Activated CD4-positive, alpha-beta T cell treated with anti-CD3 and anti-CD28 coated beads, Interleukin-2, amount 10 ng/mL, durations not matched to agents 7 days and 5 days (primary cell): ENCODE measurements at regions not wholly inside any gene's neighbourhood (a gene's known extent, or its start where the extent isn't known, plus 50 kb on each side); places are given as distances from the start of the nearest gene placed in this dataset.

Experiments
- CTCF ChIA-PET: fragments of 350-600 bp; sonication (Branson Sonifier 250); formaldehyde crosslinking; loops from one replicate; lab custom pipeline; 2021; ENCODE audit warnings: antibody characterized with exemption; lab: Charles Lee
- POLR2A ChIA-PET: fragments of 350-600 bp; sonication (Branson Sonifier 250); formaldehyde crosslinking; loops from one replicate; lab custom pipeline; 2021; ENCODE audit warnings: antibody characterized with exemption; lab: Charles Lee
- DNase-seq: peaks from one replicate; pipeline ENCODE4 v3.0.0-alpha.2; 2020
- H3K27ac Mint-ChIP-seq: one replicate; pipeline ENCODE4 v1.8.0; 2021; ENCODE audit warnings: mild to moderate bottlenecking, moderate library complexity, mixed read lengths
- H3K27me3 Mint-ChIP-seq: one replicate; pipeline ENCODE4 v1.8.0; 2021; ENCODE audit warnings: mixed read lengths
- H3K36me3 Mint-ChIP-seq: one replicate; pipeline ENCODE4 v1.8.0; 2021; ENCODE audit warnings: low read depth, mixed read lengths
- H3K4me1 Mint-ChIP-seq: one replicate; pipeline ENCODE4 v1.8.0; 2021; ENCODE audit warnings: mixed read lengths
- H3K4me3 Mint-ChIP-seq: one replicate; pipeline ENCODE4 v1.8.0; 2021; ENCODE audit warnings: mild to moderate bottlenecking, moderate library complexity, mixed read lengths
- H3K9me3 Mint-ChIP-seq: one replicate; pipeline ENCODE4 v1.8.0; 2021; ENCODE audit warnings: mixed read lengths

- H3K27ac Mint-ChIP-seq: no peak overlapping the region
- no peak overlapping the region for H3K4me3 Mint-ChIP-seq
- CTCF ChIA-PET: no interaction called here
- H3K9me3 Mint-ChIP-seq: no peaks in the 10 kb centered on the region
- no peaks in the 10 kb centered on the region for H3K36me3 Mint-ChIP-seq
- no peaks in the 10 kb centered on the region for H3K27me3 Mint-ChIP-seq
- POLR2A ChIA-PET: no interaction called here
- H3K4me1 Mint-ChIP-seq: no peaks in the 10 kb centered on the region
- DNase-seq: no peak
Measured at GRCh38 chr11:127677660-127678425, 677.3 kb upstream of the KIRREL3 start.

DNA sequence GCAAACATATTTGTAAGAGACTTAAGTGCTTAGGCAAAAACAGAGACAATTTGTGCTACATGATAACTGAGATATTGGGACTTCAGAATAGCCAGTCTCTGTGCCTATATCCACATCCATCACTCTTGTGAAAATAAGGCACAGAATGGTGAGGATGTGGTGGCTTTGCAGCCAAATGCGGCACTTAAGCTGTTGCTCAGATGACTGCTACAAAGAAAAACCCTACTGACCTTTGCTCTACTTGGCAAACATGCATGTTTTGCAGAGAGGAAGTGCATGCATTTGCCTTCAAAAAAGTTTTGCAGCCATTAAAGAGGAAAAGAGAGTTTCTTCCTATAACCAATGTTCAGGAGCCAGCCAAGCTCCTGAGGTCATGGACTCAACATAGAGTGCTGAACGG, 675.0 kb upstream of the KIRREL3 start:
- POLR2A ChIA-PET: no interaction called here
- Mint-ChIP-seq H3K27ac (no peak overlapping the region), H3K4me1 (no peaks in the 10 kb centered on the region), H3K9me3 (no peaks in the 10 kb centered on the region), H3K4me3 (no peak overlapping the region), H3K27me3 (no peaks in the 10 kb centered on the region), H3K36me3 (no peaks in the 10 kb centered on the region)
- CTCF ChIA-PET: no interaction called here
- no peak for DNase-seq

- ChIA-PET POLR2A (no interaction called here), CTCF (no interaction called here)
- H3K4me3 Mint-ChIP-seq: no peak overlapping the region
Measured at GRCh38 chr11:127674754-127675153, 674.2 kb upstream of the KIRREL3 start.

GRCh38 chr11:127670374-127671119, 670.0 kb upstream of the KIRREL3 start:
- H3K36me3 Mint-ChIP-seq: no peaks in the 10 kb centered on the region
- no peaks in the 10 kb centered on the region for H3K4me1 Mint-ChIP-seq
- POLR2A ChIA-PET: no interaction called here
- H3K27ac Mint-ChIP-seq: no peak overlapping the region
- H3K27me3 Mint-ChIP-seq: no peaks in the 10 kb centered on the region
- peaks cover 4% of the 10 kb centered on the region for H3K9me3 Mint-ChIP-seq
- CTCF ChIA-PET: no interaction called here
- no peak for DNase-seq
- H3K4me3 Mint-ChIP-seq: no peak overlapping the region

More at GRCh38 chr11:127674754-127675153, 674.2 kb upstream of the KIRREL3 start:
- H3K4me1 Mint-ChIP-seq: no peaks in the 10 kb centered on the region
- DNase-seq: no peak
- H3K9me3 Mint-ChIP-seq: no peaks in the 10 kb centered on the region
- H3K27me3 Mint-ChIP-seq: no peaks in the 10 kb centered on the region
- H3K36me3 Mint-ChIP-seq: no peaks in the 10 kb centered on the region
- no peak overlapping the region for H3K27ac Mint-ChIP-seq

GRCh38 chr11:127656116-127656836, 655.7 kb upstream of the KIRREL3 start:
- no peaks in the 10 kb centered on the region for H3K36me3 Mint-ChIP-seq
- no peak overlapping the region for H3K27ac Mint-ChIP-seq
- no peak overlapping the region for H3K4me3 Mint-ChIP-seq
- no peaks in the 10 kb centered on the region for H3K27me3 Mint-ChIP-seq
- POLR2A ChIA-PET: no interaction called here
- CTCF ChIA-PET: no interaction called here
- H3K9me3 Mint-ChIP-seq: no peaks in the 10 kb centered on the region
- no peak for DNase-seq
- no peaks in the 10 kb centered on the region for H3K4me1 Mint-ChIP-seq

DNA sequence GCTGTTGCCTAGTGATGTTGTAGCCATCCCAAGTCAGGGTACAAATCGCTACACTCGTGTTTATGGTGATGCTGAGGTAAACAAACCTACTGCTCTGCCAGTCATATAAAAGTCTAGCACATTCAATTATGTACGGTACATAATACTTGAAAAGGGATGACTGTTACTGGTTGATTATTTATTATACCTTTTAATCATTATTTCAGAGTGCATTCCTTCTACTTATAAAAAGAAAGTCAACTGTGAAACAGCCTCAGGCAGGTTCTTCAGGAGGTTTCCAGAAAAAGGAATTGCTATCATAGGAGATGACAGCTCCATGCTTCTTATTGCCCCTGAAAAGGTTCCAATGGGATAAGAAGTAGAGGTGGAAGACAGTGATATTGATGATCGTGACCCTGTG, 652.5 kb upstream of the KIRREL3 start:
- H3K36me3 Mint-ChIP-seq: no peaks in the 10 kb centered on the region
- no peaks in the 10 kb centered on the region for H3K9me3 Mint-ChIP-seq
- peaks cover 3% of the 10 kb centered on the region for H3K4me1 Mint-ChIP-seq
- DNase-seq: no peak
- no peak overlapping the region for H3K27ac Mint-ChIP-seq
- CTCF ChIA-PET: no interaction called here
- no peaks in the 10 kb centered on the region for H3K27me3 Mint-ChIP-seq
- POLR2A ChIA-PET: no interaction called here
- H3K4me3 Mint-ChIP-seq: no peak overlapping the region

DNA sequence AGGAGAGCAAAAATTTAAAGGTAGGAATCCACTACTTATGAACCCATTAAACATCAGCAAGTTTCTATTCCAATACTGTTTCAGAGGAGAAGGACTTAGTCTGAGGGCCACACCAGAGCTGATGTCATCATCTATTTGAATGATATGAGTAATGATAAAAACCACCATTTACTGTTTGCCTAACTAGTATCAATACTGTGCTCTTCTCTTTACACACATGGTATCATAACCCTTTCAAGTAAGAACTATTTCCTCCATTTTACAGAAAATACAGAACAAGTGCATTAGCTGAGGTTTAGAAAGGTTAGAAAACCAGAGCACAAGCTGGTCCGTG, 651.3 kb upstream of the KIRREL3 start:
- Mint-ChIP-seq H3K27ac (no peak overlapping the region), H3K9me3 (no peaks in the 10 kb centered on the region), H3K27me3 (no peaks in the 10 kb centered on the region), H3K4me1 (peaks cover 3% of the 10 kb centered on the region), H3K36me3 (no peaks in the 10 kb centered on the region), H3K4me3 (no peak overlapping the region)
- CTCF ChIA-PET: no interaction called here
- POLR2A ChIA-PET: no interaction called here
- no peak for DNase-seq

DNA sequence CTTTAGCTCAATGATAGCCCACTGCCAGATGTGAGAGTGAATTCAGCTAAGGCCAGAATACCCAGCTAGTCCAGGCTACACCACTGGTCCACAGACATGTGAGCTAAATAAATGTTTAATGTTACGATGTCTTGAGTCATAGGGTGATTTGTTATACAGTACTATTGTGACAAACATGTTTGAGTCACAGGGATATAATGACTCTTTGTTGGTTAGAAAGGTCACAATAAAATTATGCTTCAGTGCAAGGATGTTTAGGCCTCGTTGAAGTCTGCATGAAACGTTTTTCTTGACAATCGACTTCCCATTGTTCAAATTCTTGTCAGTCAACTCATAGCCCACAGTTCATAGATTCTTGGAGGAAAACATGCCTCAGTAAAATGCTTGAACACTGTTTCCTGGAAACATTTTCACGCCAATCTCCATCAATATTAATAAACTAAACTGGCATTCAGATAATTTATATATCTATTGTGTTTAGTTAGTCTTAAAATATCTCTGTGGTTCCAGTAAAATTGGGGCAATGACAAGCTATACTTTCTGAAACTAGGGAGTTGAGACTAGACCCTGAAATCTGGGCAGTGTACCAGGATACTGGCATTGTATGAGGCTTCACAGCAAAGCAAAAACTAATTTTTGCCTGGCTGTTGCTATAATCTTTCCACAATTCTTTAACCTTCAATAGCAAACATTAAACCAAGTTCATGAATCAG, 650.8 kb upstream of the KIRREL3 start:
- no peak for DNase-seq
- no peak overlapping the region for H3K27ac Mint-ChIP-seq
- H3K9me3 Mint-ChIP-seq: no peaks in the 10 kb centered on the region
- ChIA-PET POLR2A (no interaction called here), CTCF (no interaction called here)
- no peaks in the 10 kb centered on the region for H3K27me3 Mint-ChIP-seq
- H3K4me3 Mint-ChIP-seq: no peak overlapping the region
- no peaks in the 10 kb centered on the region for H3K36me3 Mint-ChIP-seq
- peaks cover 3% of the 10 kb centered on the region for H3K4me1 Mint-ChIP-seq

GRCh38 chr11:127649958-127650357, 649.4 kb upstream of the KIRREL3 start:
- no peak overlapping the region for H3K4me3 Mint-ChIP-seq
- H3K27ac Mint-ChIP-seq: no peak overlapping the region
- H3K4me1 Mint-ChIP-seq: peaks cover 3% of the 10 kb centered on the region
- DNase-seq: no peak
- H3K9me3 Mint-ChIP-seq: no peaks in the 10 kb centered on the region
- no peaks in the 10 kb centered on the region for H3K36me3 Mint-ChIP-seq
- CTCF ChIA-PET: no interaction called here
- H3K27me3 Mint-ChIP-seq: no peaks in the 10 kb centered on the region
- POLR2A ChIA-PET: no interaction called here

DNA sequence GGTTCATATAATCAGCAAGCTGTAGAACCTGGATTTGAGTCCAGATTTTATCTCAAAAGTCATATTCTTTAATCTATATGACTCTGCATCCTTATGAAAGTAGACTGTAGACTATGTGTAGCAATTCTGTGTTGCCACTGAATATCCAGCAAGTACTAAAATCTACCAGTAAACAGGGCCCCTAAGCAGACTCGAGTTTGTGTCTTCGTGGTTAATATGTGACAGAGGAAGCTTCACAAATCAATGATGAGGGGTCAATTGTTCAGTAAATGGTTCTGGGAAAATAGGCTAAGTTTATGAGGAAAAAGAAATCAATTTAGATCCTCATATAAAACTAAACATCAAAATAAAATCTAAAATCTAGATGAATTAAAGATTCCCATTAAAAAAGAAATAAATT, 648.5 kb upstream of the KIRREL3 start:
- no peak overlapping the region for H3K27ac Mint-ChIP-seq
- POLR2A ChIA-PET: no interaction called here
- no peak overlapping the region for H3K4me3 Mint-ChIP-seq
- no peaks in the 10 kb centered on the region for H3K27me3 Mint-ChIP-seq
- no peak for DNase-seq
- CTCF ChIA-PET: no interaction called here
- no peaks in the 10 kb centered on the region for H3K9me3 Mint-ChIP-seq
- H3K36me3 Mint-ChIP-seq: no peaks in the 10 kb centered on the region
- peaks cover 3% of the 10 kb centered on the region for H3K4me1 Mint-ChIP-seq

- H3K4me3 Mint-ChIP-seq: no peak overlapping the region
- ChIA-PET POLR2A (no interaction called here), CTCF (no interaction called here)
- DNase-seq: no peak
- H3K27me3 Mint-ChIP-seq: no peaks in the 10 kb centered on the region
- no peak overlapping the region for H3K27ac Mint-ChIP-seq
- peaks cover 3% of the 10 kb centered on the region for H3K4me1 Mint-ChIP-seq
- no peaks in the 10 kb centered on the region for H3K36me3 Mint-ChIP-seq
- H3K9me3 Mint-ChIP-seq: no peaks in the 10 kb centered on the region
Measured at GRCh38 chr11:127648583-127648982, 648.0 kb upstream of the KIRREL3 start.

- no peak for DNase-seq
- ChIA-PET POLR2A (no interaction called here), CTCF (interaction anchor here (1.4 kb wide), 1 partner anchor 11 kb away, joined by 3 read pairs; no protein-coding TSS in a partner anchor)
- peaks cover 3% of the 10 kb centered on the region for H3K4me1 Mint-ChIP-seq
- no peaks in the 10 kb centered on the region for H3K27me3 Mint-ChIP-seq
- no peaks in the 10 kb centered on the region for H3K36me3 Mint-ChIP-seq
- H3K4me3 Mint-ChIP-seq: no peak overlapping the region
- H3K9me3 Mint-ChIP-seq: no peaks in the 10 kb centered on the region
- H3K27ac Mint-ChIP-seq: no peak overlapping the region
Measured at GRCh38 chr11:127644366-127644765, 643.8 kb upstream of the KIRREL3 start.
